ENCODE measurements at regions not wholly inside any gene's neighbourhood (a gene's known extent, or its start where the extent isn't known, plus 50 kb on each side); places are given as distances from the start of the nearest gene placed in this dataset.
"Not testable (repeated sequence)": the region's sequence is repeated elsewhere in the genome, so short reads cannot be mapped to it uniquely, and the experiment has no call there.

- not testable (repeated sequence) for TF ChIP-seq POLR2A, EP300 (IDR thresholded peaks at IDR 0.05)
- TF ChIP-seq, protein P1, sequence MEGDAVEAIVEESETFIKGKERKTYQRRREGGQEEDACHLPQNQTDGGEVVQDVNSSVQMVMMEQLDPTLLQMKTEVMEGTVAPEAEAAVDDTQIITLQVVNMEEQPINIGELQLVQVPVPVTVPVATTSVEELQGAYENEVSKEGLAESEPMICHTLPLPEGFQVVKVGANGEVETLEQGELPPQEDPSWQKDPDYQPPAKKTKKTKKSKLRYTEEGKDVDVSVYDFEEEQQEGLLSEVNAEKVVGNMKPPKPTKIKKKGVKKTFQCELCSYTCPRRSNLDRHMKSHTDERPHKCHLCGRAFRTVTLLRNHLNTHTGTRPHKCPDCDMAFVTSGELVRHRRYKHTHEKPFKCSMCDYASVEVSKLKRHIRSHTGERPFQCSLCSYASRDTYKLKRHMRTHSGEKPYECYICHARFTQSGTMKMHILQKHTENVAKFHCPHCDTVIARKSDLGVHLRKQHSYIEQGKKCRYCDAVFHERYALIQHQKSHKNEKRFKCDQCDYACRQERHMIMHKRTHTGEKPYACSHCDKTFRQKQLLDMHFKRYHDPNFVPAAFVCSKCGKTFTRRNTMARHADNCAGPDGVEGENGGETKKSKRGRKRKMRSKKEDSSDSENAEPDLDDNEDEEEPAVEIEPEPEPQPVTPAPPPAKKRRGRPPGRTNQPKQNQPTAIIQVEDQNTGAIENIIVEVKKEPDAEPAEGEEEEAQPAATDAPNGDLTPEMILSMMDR (IDR thresholded peaks at IDR 0.05): not testable (repeated sequence)
Observed at GRCh38 chr21:24419641-24420040, 1187.6 kb downstream of the MRPL39 start.
